ENCODE measurements at regions not wholly inside any gene's neighbourhood (a gene's known extent, or its start where the extent isn't known, plus 50 kb on each side); places are given as distances from the start of the nearest gene placed in this dataset.
"Not testable (repeated sequence)": the region's sequence is repeated elsewhere in the genome, so short reads cannot be mapped to it uniquely, and the experiment has no call there.

DNA sequence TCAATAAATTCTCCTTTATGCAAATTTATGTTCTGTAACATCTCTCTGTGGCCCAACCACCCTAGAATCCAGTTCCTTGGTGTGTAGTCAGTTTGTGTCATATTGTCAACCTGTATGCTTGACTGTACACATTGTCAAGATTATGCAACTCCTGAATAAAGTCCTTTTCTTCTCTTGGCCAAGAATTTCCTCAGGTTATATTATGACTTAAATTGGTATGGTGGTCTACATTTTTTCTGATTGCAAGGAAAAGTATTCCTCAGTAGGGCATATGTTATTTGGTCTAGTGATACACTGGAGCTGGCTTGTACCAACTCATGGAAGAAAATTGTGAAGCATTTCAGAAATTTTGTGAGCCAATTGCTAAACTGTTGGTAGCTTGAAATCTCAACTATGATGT is 482.8 kb upstream of the CHORDC1 start:
- DNase-seq: no peak

DNA sequence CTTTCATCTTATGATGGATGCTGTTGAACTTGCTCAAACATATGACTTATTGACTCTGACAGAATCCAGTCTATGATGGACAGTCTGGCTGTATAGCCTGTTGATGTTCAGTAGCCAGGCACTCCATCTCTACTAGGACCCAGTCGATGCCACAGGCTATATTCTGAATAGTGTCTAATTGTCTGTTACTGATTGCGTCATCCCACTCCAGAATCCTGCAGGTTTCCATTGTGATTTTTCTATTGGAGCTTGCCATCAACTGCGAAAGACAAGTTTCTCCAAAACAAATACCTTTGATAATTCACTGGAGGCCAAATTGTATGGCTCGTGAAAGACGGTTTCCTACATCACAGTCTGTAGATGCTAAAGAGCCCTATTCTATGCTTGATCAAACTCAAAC is 481.7 kb upstream of the CHORDC1 start:
- DNase-seq: no peak

DNA sequence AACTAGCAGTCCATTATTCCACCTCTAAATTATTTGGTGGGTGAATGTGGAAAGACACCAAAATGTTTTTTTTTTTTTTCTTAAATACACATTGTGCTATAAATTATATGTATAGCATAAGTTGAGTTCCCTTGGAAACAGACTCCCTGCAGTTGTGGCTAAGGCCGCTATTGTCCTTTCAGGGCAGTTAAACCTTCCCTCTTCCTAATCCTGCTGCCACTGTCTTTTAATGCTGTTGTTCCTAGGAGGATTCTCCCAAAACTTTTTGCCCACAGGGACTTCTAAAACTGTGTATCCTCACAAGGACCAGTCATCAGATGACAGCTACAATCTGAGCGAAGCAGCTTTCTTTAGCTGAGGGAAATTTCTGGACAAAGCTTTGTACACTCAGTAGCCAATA is 478.9 kb upstream of the CHORDC1 start:
- DNase-seq: no peak

- no peak for DNase-seq
These were observed 478.1 kb upstream of the CHORDC1 start for GRCh38 chr11:90700789-90701439.

DNA sequence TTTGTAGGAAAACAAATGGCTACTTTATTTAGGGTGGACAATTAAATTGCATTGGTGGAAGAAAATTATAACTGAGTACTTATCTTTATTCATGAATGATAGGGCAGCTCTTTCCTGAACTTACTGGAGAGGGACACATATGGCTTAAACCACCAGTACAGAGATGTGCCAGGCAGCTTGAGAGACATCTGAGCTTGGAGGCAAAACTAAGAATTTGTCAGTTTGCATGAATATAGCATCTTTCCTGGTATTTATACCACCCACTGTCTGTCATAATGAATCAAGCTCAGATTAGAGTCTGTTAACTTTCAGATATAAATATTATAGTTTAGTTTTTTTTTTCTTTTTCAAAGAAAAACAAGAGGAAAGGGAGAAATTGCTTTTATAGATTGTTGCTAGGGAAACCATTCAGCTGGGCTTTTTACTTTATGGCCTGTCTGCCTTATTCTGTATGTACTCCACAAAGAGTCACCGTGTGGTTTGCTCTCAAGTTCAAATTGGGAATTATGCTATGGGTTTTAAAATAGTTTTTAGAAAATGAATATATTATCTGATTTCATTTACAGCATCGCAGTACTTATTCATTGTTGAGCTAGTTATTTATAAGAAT is 477.0 kb upstream of the CHORDC1 start:
- DNase-seq: no peak

- no peak for DNase-seq
These were observed 475.4 kb upstream of the CHORDC1 start for GRCh38 chr11:90698238-90698637.

GRCh38 chr11:90675496-90675895 is 452.6 kb upstream of the CHORDC1 start:
- DNase-seq: not testable (repeated sequence)

- no peak for DNase-seq
These were observed 446.2 kb upstream of the CHORDC1 start for GRCh38 chr11:90669094-90669493.

DNA sequence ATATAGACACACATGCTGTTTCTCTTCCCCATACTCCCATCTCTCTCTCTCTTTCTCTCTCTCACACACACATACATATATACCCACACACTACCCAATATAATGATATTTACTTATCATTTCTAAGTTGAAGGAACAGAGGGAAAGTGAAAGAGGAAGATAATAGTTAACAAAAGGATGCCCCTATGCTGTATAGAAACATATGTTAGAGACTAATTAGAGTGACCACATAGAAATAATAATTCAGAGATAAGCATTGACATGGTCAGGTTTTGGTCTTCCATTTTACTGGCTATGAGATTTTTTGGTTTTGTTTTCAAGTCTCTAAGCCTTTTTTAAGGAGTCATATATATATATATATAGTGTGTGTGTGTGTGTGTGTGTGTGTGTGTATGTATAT is 445.7 kb upstream of the CHORDC1 start:
- DNase-seq: no peak

- no peak for DNase-seq
These were observed 438.4 kb upstream of the CHORDC1 start for GRCh38 chr11:90661233-90661632.

DNA sequence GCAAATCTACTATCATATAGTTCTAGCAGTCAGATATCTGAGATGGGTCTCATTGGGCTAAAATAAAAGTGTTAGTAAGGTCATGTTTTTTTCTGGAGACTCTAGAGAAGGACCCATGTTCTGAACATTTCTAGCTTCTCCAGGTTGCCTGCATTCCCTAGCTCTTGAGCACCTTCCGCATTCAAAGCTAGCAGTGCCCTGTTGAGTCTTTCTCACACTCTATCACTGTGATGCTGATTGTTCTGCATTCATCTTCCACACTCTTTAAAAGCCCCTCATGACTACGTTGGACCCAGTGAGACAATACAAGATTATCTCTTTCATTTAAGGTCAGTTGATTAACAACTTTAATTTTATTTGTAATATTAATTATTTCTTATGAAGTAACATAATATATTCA is 433.3 kb upstream of the CHORDC1 start:
- DNase-seq: no peak

- DNase-seq: no peak
These were observed 427.3 kb upstream of the CHORDC1 start for GRCh38 chr11:90650153-90650552.

- DNase-seq: peak; percentile 55
These were observed 423.9 kb upstream of the CHORDC1 start for GRCh38 chr11:90646706-90647105.

DNA sequence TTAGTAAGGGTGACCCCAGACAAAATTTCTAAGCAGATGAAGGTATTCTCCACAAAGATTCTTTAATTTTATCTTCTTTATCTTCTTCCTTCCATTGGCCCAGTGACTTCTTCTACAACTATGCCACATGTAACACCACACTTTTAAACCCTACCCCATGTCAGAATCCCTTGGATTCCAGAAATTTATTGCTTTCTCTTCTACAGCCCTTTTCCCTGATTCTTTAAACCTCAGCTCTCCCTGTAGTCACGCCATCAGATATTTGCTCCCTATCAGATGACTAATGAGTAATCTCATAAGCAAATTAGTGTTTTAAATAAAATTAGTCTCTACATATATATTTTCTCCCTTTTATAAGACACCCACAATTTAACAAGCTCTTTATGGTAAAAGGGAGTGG is 423.4 kb upstream of the CHORDC1 start:
- DNase-seq: no peak

DNA sequence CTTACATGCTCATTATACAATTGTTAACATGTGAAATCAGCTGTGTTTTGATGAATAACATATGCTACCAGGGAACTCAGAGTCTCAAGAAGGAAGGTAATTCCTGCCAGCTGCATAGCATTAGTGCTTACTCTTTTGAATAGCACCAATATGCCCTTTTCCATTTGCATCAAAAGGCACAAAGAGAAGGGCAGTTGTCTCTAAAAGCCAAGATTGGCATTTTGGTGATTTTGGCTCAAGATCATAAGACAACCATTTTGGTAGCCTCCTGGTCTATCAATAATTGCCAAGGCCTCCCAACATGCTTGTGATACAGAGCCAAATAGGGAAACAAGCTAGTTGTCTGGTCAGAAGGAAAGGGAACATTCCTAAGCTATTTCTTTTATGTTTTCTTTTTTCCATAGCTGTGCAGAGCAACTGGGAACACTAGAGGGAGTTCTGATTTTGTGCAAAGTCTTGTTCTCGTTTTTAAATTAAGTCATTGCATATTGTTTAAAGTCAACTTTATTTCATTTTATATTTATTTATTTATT is 416.7 kb upstream of the CHORDC1 start:
- peak; percentile 73 for DNase-seq

DNA sequence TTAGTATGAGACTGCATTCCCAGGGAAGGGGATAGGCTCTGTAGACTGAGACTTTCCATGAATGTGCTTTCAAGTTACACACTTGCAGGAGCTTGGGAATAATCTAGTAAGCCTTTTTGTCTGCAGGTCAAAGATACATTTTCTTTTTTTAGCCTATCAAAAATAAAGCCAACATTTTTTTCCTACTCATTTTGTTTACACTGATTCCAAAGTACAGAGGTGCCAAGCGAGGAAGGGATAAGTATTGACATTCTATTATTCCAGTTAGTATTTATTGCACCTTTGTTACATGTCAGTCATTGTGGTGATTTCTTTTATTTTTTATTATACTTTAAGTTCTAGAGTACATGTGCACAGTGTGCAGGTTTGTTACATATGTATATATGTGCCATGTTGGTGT is 413.0 kb upstream of the CHORDC1 start:
- DNase-seq: no peak

GRCh38 chr11:90635151-90635550 is 412.3 kb upstream of the CHORDC1 start:
- DNase-seq: no peak

DNA sequence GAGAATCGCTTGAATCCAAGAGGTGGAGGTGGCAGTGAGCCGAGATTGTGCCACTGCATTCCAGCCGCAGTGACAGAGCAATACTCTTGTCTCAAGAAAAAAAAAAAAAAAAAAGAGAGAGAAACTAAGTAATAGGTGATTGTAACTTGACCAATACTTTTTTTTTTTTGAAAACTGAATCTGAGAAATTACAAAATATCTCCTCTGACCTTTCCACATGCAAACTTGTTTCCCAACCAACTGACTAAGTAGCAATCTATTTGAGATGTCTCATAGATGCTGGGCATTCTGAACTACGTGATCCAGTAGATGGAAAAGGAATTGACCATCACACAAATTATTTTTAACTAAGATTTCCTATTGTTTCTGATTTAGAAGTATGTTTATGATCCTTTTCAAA is 407.3 kb upstream of the CHORDC1 start:
- DNase-seq: no peak

DNA sequence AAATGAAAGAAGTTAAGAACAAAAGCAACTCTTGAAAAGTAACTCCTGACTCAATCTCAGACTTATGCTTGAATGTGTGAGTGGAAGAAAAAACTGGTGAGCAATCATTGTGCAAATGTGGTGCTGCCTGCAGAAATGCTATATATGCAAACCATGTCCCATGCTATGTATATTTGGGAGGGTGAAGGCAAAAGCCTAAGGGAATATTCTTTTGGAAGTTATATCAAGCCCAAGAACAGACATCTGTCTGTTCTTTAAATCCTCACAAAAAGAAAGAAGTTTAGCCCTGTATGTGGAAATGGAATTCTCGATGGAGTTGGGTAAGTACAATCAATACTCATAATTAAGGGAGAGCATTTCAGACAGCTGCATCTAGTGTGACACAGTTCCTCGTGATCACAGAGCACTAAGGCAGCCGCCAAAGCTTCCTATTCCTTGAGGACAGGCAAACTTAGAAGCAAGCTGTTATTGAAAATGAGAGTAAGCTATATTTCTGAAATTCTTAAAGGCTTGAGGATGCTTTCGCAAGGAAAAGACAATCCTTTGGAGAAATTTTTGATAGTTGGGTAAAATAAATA is 406.5 kb upstream of the CHORDC1 start:
- DNase-seq: no peak

DNA sequence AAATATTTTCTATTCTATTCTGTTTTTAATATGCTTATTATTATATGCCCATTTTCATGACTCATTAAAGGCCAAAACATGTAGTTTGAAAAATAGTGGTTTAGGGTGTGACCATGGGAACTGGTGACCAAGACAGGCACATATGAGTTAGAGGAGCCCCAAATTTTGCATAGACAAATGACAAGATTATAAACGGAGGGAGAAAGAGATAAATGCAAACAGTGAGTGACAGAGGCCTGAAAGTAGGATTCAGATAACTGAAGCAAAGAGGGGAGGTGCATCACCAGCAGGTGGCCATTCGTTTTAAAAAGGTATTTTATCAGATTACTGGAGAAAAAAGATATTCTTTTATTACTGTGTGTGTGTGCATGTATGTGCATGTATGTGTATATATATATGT is 391.5 kb upstream of the CHORDC1 start:
- DNase-seq: no peak

DNA sequence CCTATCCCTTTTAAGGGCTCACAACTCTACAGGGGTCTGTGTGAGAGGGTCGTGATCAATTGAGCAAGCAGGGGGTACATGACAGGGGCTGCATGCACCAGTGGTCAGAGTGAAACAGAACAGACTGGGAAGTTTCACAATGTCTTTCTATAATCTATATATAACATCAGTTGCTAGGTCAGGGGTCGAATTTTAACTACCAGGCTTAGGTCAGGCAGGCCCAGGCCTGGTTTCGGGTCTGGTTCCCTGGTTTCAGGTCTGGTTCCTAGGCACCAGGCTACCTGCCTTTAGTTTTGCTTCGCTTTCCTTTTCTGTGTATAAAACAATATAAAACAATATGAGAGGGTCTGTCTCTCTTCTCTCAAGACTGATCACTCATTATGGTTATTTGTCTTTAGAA is 390.2 kb upstream of the CHORDC1 start:
- DNase-seq: not testable (repeated sequence)

DNA sequence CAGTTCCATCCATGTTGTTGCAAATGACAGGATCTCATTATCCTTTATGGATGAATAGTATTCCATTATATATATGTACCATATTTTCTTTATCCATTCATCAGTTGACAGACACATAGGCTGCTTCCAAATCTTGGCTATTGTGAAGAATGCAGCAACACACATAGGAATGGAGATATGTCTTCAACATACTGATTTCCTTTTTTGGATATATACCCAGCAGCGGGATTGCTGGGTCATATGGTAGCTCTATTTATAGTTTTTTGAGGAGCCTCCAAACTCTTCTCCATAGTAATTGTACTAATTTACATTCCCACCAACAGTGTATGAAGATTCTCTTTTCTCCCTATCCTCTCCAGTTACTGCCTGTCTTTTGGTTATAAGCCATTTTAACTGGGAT is 383.9 kb upstream of the CHORDC1 start:
- no peak for DNase-seq

- no peak for DNase-seq
These were observed 378.4 kb upstream of the CHORDC1 start for GRCh38 chr11:90601261-90601660.

GRCh38 chr11:90594658-90595057 is 371.8 kb upstream of the CHORDC1 start:
- no peak for DNase-seq

DNA sequence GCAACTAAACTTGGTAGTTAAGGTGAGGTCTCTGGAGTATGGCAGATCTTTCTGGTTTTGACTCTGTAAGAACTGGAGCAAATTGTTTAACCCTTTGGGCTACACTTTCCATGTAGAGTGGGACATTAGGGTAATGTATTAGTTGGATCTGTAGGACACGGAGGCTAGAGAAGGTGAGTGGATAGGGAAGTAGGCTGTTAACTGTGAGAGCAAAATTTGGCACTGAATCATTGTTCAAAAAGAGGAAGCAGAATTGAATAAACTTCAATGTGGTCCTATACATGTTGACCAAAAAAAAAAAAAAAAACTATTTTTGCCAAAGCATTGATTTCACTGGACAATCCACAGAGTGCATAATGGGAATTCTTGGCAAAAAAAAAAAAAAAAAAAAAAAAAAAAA is 370.2 kb upstream of the CHORDC1 start:
- DNase-seq: no peak

All from kidney glomerular epithelial cell (primary cell).